Endothelial cell of umbilical vein (primary cell): ENCODE measurements at regions not wholly inside any gene's neighbourhood (a gene's known extent, or its start where the extent isn't known, plus 50 kb on each side); places are given as distances from the start of the nearest gene placed in this dataset.
A peak's percentile ranks its signal among the peaks of the same experiment; 100 is the strongest.

Source experiments
- BruUV-seq: library from RNA; stranded (reverse); fragments of 400-500 nt; replicated peaks from 2 replicates; lab custom pipeline; 2021; lab: Mats Ljungman, UMichigan
- CTCF ChIA-PET: fragments of 300-600, 350-600 bp; sonication (Branson Sonifier 250); formaldehyde crosslinking; loops from one replicate; lab custom pipeline; 2021; ENCODE audit warnings: antibody characterized with exemption, inconsistent platforms; lab: Charles Lee
- POLR2A ChIA-PET: fragments of 300-600, 350-600 bp; sonication (Branson Sonifier 250); formaldehyde crosslinking; loops from one replicate; lab custom pipeline; 2021; ENCODE audit warnings: antibody characterized with exemption, inconsistent platforms; lab: Charles Lee
- DNase-seq: peaks from one replicate; pipeline ENCODE4 v3.0.0-alpha.2; 2011; ENCODE audit warnings: low read depth, low spot score
- FAIRE-seq: peaks from 2 replicates; lab custom pipeline; 2011; peaks lifted over from hg19 to GRCh38; lab: Jason Lieb, UNC
- H2AFZ ChIP-seq: 2 replicates; pipeline ENCODE4 v1.6.0; 2012; ENCODE audit warnings: low read depth, low read length, control low read depth, inconsistent platforms
- H3K27ac ChIP-seq: 2 replicates; pipeline ENCODE4 v1.5.1; 2011; ENCODE audit warnings: low read depth, mild to moderate bottlenecking, control low read depth, low read length, moderate library complexity; ENCODE audit not compliant: insufficient read depth
- H3K27me3 ChIP-seq, 2 experiments: 2 replicates each; pipeline versions ENCODE4 v1.6.0 to v1.6.1; 2011; ENCODE audit warnings: low read length in 2 of 2, mixed read lengths in 1 of 2; ENCODE audit not compliant: control insufficient read depth in 2 of 2, insufficient read depth in 2 of 2
- H3K36me3 ChIP-seq, 2 experiments: 2 replicates in 1 of 2; 3 replicates in 1 of 2; pipeline ENCODE4 v1.5.1; 2011; ENCODE audit warnings: low read length in 2 of 2, mild to moderate bottlenecking in 1 of 2, moderate library complexity in 1 of 2; ENCODE audit not compliant: control insufficient read depth in 2 of 2, insufficient read depth in 2 of 2; ENCODE audit errors: extremely low read depth in 1 of 2
- H3K4me1 ChIP-seq: 3 replicates; pipeline ENCODE4 v1.5.1; 2011; ENCODE audit warnings: mild to moderate bottlenecking, low read length; ENCODE audit not compliant: control insufficient read depth, insufficient read depth; ENCODE audit errors: extremely low read depth
- H3K4me2 ChIP-seq: 2 replicates; pipeline ENCODE4 v1.6.1; 2011; ENCODE audit warnings: low read length, control low read depth, mixed read lengths; ENCODE audit not compliant: insufficient read depth
- H3K4me3 ChIP-seq, 3 experiments: fragments of 200-600 bp in 1 of 3; sonication (generic), shearing (Covaris generic) in 1 of 3; replicated peaks in 1 of 3; 2 replicates each; pipeline ENCODE4 v1.5.1; 2011 to 2016; ENCODE audit warnings: control low read depth in 3 of 3, low read length in 3 of 3, mild to moderate bottlenecking in 2 of 3, inconsistent platforms in 1 of 3, low read depth in 1 of 3, moderate library complexity in 1 of 3; ENCODE audit not compliant: insufficient read depth in 1 of 3
- H3K79me2 ChIP-seq: 2 replicates; pipeline ENCODE4 v1.6.0; 2012; ENCODE audit warnings: low read length, inconsistent platforms; ENCODE audit not compliant: control insufficient read depth, insufficient read depth
- H3K9ac ChIP-seq: replicated peaks from 2 replicates; pipeline ENCODE3; 2011; ENCODE audit warnings: low read length, control low read depth; ENCODE audit not compliant: insufficient read depth; ENCODE audit errors: extremely low read depth
- H3K9me1 ChIP-seq: replicated peaks from 3 replicates; pipeline ENCODE4 v1.6.0; 2011; ENCODE audit warnings: mild to moderate bottlenecking, low read length; ENCODE audit not compliant: control insufficient read depth, insufficient read depth; ENCODE audit errors: extremely low read depth
- H3K9me3 ChIP-seq: replicated peaks from 2 replicates; pipeline ENCODE4 v1.5.1; 2012; ENCODE audit warnings: low read length, inconsistent platforms; ENCODE audit not compliant: control insufficient read depth, insufficient read depth
- H4K20me1 ChIP-seq: replicated peaks from 2 replicates; pipeline ENCODE3; 2011; ENCODE audit warnings: mild to moderate bottlenecking, low read length; ENCODE audit not compliant: control insufficient read depth, insufficient read depth; ENCODE audit errors: extremely low read depth
- CTCF ChIP-seq, 2 donors: IDR thresholded peaks; 1 replicate in 1 of 2; 2 replicates in 1 of 2; pipeline ENCODE4 v1.5.1; 2011; ENCODE audit warnings: low read length in 2 of 2, mild to moderate bottlenecking in 2 of 2, moderate library complexity in 2 of 2, control low read depth in 1 of 2, inconsistent platforms in 1 of 2, low read depth in 1 of 2; ENCODE audit not compliant: insufficient read depth in 1 of 2; ENCODE audit errors: extremely low read depth in 1 of 2
- EZH2 ChIP-seq: IDR thresholded peaks from 2 replicates; pipeline ENCODE4 v1.6.1; 2012; ENCODE audit warnings: borderline replicate concordance, low read depth, mild to moderate bottlenecking, moderate library complexity, low read length, inconsistent platforms; ENCODE audit not compliant: severe bottlenecking
- FOS ChIP-seq: IDR thresholded peaks from 2 replicates; pipeline ENCODE4 v1.6.1; 2011; ENCODE audit warnings: mild to moderate bottlenecking, low read length, moderate library complexity, borderline replicate concordance; ENCODE audit not compliant: insufficient read depth
- GATA2 ChIP-seq: IDR thresholded peaks from 2 replicates; pipeline ENCODE4 v1.7.0; 2011; ENCODE audit warnings: low read depth, mild to moderate bottlenecking, moderate library complexity, mixed read lengths, low read length; ENCODE audit not compliant: insufficient read length, insufficient read depth
- JUN ChIP-seq: IDR thresholded peaks from 2 replicates; pipeline ENCODE4 v1.6.1; 2011; ENCODE audit warnings: borderline replicate concordance, low read depth; ENCODE audit not compliant: insufficient read length, insufficient read depth
- MAX ChIP-seq: IDR thresholded peaks from 2 replicates; pipeline ENCODE4 v1.6.1; 2011; ENCODE audit not compliant: insufficient read depth, insufficient read length
- MYC ChIP-seq: IDR thresholded peaks from one replicate; pipeline ENCODE4 v1.6.1; 2011; ENCODE audit warnings: mild to moderate bottlenecking, low read depth, low read length
- POLR2A ChIP-seq: IDR thresholded peaks from 2 replicates; pipeline ENCODE4 v1.6.1; 2012; ENCODE audit warnings: low read depth, mild to moderate bottlenecking, control low read depth, low read length
- POLR2AphosphoS5 ChIP-seq: IDR thresholded peaks from 2 replicates; pipeline ENCODE4 v1.6.1; 2012; ENCODE audit warnings: low read depth, mild to moderate bottlenecking, control low read depth, low read length, moderate library complexity; ENCODE audit not compliant: insufficient read depth
- dilution Hi-C: fragments of 300-500 bp; cut with MboI; formaldehyde crosslinking; loops from one replicate; pipeline ENCODE4 v1.15.0; 2019; ENCODE audit warnings: low sequenced_read_pairs; ENCODE audit not compliant: extremely low pct_ligation_motif_present
- intact Hi-C: fragments of 100-400 bp; cut with micrococcal nuclease; formaldehyde crosslinking; loops from one replicate; pipeline ENCODE4 v1.10.0; 2022

GRCh38 chr20:5674176-5674660 is 63.4 kb upstream of the GPCPD1 start:
- CTCF ChIA-PET, result no interaction called here
- dilution Hi-C loops, result no loop called here
- no TSS peak for BruUV-seq
- Histone ChIP-seq H3K4me3 (no peak overlapping the region), H3K9me1 (no peaks in the 10 kb centered on the region), H3K4me1 (no peaks in the 10 kb centered on the region), H3K9ac (no peak overlapping the region), H4K20me1 (no peaks in the 10 kb centered on the region), H3K27ac (no peak overlapping the region), H3K27me3 (peaks cover 1 to 4% of the 10 kb centered on the region in 2 experiments), H3K4me2 (no peak overlapping the region), H3K79me2 (no peaks in the 10 kb centered on the region), H3K36me3 (no peaks in the 10 kb centered on the region), H2AFZ (no peak overlapping the region), H3K9me3 (no peaks in the 10 kb centered on the region)
- intact Hi-C loops, result no loop called here
- TF ChIP-seq JUN (peak; percentile 5), FOS (no peak)
- FAIRE-seq (no peak), DNase-seq (no peak)
- POLR2A ChIA-PET, result interaction anchor here (0.7 to 0.8 kb wide), 2 partner anchors 78 to 103 kb away, joined by 3 to 5 read pairs; no protein-coding TSS in a partner anchor

GRCh38 chr20:5670874-5671273 is 60.1 kb upstream of the GPCPD1 start:
- no peak overlapping the region for H3K4me3 ChIP-seq
- H3K9ac ChIP-seq, result no peak overlapping the region
- no peaks in the 10 kb centered on the region for H4K20me1 ChIP-seq
- H3K9me1 ChIP-seq, result no peaks in the 10 kb centered on the region
- H3K27ac ChIP-seq, result no peak overlapping the region
- dilution Hi-C loops (no loop called here), intact Hi-C loops (no loop called here)
- ChIA-PET POLR2A (no interaction called here), CTCF (no interaction called here)
- H3K36me3 ChIP-seq, result no peaks in the 10 kb centered on the region
- H3K4me2 ChIP-seq, result no peak overlapping the region
- H3K79me2 ChIP-seq, result no peaks in the 10 kb centered on the region
- no TSS peak for BruUV-seq
- no peak for FAIRE-seq
- H3K4me1 ChIP-seq, result no peaks in the 10 kb centered on the region
- TF ChIP-seq POLR2AphosphoS5 (no peak), JUN (no peak), CTCF (IDR thresholded peaks at IDR 0.05; ENCODE audit: extremely low read depth in 1 of 2, insufficient read depth in 1 of 2, low read depth in 1 of 2, low read length in 2 of 2) (no peak), POLR2A (no peak), MYC (no peak), MAX (no peak), EZH2 (no peak), FOS (no peak), GATA2 (no peak)
- peaks cover 0 to 5% of the 10 kb centered on the region in 2 experiments for H3K27me3 ChIP-seq
- H2AFZ ChIP-seq, result no peak overlapping the region
- no peaks in the 10 kb centered on the region for H3K9me3 ChIP-seq
- DNase-seq, result no peak
